GM21619 (cell line): ENCODE measurements at regions not wholly inside any gene's neighbourhood (a gene's known extent, or its start where the extent isn't known, plus 50 kb on each side); places are given as distances from the start of the nearest gene placed in this dataset.

ENCODE experiments used
- ATAC-seq: cut with Tn5 transposase; IDR thresholded peaks from one replicate; pipeline ENCODE4 v1.9.1; 2021; ENCODE audit not compliant: unreplicated experiment

DNA sequence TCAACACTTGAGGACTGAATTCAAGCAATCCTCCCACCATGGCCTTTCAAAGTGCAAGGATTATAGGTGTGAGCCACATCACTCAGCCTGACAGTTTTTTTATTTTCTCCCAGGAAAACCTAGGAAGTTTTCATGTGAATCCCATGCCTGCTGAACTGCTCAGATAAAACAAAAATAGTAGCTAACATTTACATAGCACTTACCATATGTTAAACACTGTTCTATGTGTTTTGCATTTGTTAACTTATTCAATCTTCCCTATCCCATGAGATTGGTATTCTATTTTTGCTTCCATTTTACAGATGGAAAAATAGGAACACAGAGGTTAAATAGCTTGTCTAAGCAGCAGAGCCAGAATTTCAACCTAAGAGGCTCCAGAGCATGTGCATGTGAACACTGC lies 157.4 kb upstream of the KCTD1 start:
- ATAC-seq, result no peak

DNA sequence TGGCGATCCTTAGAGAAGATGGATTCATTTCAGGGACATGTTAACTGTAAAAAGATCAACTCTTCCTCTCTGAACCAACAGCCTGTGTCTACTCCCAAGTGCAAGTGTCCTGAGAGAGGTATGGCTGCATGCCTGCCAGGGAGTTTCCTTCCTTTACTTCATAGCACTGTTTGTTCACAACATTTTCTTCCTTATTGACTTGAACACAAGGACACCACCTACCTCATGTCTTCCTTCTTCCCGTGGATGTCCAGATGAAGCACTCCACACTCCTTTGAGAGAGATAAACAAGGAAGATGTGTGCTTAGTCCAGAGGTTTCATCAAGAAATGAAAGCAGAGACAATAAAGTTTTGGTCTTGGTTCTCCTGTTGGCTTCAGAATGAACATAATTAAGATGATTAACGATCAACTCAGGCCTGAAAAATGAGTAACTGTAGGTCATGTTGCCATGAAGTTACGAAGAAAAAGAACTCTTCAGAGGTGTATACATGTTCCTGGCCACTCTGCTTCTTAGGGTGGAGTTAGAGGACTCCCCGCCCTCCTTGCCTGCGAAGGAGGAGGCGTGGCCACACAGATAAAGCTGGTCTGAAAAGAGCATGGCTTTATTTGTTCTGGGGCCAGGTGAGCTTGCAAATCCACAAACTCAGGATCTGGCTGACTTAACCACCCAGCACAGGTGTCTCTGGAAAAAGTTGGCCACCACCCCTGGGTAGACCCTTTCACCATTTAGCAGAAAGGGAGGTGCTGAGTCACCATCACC lies 155.0 kb upstream of the KCTD1 start:
- ATAC-seq, result no peak

- ATAC-seq, result no peak
Observed at GRCh38 chr18:26702086-26702485, 153.7 kb upstream of the KCTD1 start.

- ATAC-seq, result no peak
Observed at GRCh38 chr18:26700728-26701127, 152.4 kb upstream of the KCTD1 start.

DNA sequence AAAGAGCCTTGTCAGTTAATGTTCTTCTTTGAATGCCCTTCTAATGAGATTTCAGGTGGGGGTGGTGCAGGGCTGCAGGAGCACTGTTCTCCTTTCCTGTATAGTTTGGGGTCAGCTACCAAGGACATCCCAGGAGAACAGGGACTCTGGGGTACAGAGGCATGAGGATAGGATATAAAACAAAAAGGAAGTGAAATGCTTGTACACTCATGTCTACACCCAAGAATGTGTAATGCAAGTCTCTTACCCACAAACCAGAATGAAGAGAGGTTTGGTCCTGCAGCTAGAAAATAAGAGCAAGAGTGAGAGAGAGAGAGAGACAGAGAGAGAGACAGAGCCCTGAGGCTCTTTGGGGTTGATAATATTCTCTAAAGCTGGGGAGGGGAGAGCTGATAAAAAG lies 151.8 kb upstream of the KCTD1 start:
- ATAC-seq, result no peak

GRCh38 chr18:26697186-26697884 lies 149.0 kb upstream of the KCTD1 start:
- ATAC-seq, result no peak

- ATAC-seq, result no peak
Observed at GRCh38 chr18:26696786-26697185, 148.4 kb upstream of the KCTD1 start.

DNA sequence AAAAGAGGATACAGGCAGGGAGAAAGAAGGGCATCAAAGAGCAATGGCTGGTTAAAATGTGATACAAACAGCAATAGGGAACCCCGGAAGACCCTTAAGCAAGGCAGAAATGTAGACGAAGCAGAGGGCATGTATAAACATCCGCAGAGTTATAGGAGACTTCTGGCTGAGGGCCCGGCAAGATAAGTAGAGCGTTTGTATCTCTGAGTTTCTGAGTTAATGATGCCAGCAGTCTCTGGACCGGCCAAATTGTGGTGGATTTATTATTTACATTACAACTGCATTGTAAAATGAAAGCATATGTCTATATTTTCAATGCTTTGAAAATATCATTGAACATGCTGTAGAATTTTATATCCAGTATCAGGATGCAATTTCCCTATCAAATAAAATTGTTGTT lies 148.0 kb upstream of the KCTD1 start:
- ATAC-seq, result no peak

- no peak for ATAC-seq
Observed at GRCh38 chr18:26689226-26689879, 141.0 kb upstream of the KCTD1 start.

GRCh38 chr18:26686532-26686931 lies 138.2 kb upstream of the KCTD1 start:
- ATAC-seq, result no peak

- ATAC-seq, result no peak
Observed at GRCh38 chr18:26685438-26686157, 137.2 kb upstream of the KCTD1 start.

DNA sequence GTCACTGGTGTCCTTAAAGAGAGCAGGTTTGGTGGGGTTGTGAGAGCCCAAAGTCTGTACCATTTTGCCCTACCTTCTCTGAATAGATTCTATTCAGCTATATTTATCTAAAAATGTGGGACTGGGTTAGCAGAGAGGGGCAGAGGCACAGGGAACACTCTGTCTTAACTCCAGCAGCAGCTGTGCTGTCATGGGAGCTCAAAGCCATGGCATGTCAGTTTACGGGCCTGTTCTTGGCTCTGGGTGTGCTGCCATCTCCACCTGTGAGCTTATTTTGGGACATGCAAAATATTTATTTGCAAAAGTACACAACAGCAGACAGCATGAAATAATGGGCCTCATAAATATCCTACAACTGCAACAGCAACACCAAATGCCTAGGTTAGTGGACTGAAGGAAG lies 129.6 kb upstream of the KCTD1 start:
- ATAC-seq, result no peak

GRCh38 chr18:26667046-26667445 lies 118.7 kb upstream of the KCTD1 start:
- no peak for ATAC-seq

DNA sequence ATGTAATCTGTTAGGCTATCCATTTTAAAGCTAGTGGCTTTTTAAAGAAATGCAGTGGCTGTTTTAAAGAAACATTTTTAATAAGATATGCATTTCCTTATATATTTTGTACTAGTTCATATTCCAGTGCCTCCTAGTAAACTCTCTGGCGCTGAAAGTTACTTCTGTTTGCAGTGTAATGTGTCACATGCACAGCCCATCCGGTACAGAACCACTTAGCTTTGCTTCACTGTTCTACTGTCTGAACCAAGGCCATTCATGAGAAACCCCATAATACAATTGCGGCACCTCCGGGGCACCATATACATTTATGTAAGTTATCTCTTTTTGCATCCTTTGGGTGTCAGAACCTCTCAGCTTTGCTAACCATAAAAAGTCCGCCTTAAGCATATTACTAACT lies 114.6 kb upstream of the KCTD1 start:
- ATAC-seq, result no peak

DNA sequence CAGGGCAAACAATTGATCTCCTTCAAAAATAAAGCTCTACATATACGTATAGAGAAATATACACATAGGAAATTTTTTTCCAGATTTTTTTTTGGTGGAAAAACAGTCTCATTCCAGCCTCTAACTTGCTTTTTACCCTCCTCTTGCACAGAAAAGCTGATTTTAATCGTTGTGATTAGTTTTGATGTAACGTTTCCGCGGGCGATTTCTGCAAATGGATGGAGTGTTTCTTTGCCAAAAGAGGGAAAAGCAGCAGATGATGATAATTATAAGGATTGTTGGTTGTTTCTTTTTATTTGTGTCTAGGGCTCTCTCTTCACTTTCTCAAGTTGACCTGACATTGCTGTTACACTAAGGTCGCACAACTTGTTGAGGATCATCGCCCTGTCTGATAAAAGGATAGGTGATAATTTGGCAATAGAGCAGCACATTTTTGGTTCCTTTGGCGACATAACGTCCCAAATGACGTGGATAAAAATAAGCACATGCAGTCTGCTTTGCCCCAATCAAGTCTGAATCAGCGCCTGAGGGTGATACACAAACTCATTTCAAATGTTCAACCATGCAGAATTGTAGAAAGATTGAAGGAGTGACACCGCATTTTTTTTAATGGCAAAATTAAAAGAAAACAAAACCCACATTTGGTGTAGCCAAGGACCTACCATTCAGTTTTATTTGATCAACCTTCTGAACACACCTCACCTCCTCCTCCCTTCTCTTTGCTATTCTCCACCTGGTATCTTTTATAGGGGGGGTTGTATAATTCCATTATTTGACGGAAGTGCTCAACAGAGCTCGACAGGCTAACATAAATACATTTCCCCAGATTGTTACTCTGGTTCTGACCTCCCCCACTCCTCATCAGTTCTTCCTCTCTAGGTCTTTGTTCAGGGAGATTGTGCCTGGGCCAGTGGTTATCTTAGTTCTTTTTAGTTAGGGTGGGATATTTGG lies 109.6 kb upstream of the KCTD1 start:
- no peak for ATAC-seq

DNA sequence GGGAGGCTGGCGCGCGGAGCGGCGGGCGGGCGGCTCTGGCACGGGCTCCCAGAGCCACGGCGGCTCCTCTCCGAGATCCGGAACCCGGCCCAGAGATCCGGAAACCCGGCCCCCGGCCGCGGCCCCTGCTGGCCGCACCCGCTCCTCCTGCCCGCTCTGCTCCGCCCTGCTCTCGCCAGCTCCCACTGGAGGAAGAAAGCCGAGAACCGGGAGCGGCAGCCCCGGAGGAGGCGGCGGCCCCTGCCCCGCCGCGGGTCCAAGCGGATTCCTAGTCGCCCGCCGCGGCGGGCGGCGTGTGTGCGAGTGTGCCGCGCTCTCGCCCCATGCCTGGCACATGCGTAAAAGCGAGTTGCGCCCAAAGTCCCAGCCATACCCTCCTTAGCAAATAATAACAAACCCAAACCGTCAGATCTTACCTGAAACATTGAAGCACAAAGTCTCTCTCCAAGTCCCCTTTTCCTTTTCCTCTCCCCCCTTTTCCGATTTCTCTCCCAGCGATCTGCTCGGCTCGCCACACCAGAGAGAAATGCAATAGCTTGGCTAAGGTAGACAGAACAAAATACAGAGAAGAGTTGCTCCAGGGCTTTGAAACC lies 108.7 kb upstream of the KCTD1 start:
- ATAC-seq, result peak; percentile 70

DNA sequence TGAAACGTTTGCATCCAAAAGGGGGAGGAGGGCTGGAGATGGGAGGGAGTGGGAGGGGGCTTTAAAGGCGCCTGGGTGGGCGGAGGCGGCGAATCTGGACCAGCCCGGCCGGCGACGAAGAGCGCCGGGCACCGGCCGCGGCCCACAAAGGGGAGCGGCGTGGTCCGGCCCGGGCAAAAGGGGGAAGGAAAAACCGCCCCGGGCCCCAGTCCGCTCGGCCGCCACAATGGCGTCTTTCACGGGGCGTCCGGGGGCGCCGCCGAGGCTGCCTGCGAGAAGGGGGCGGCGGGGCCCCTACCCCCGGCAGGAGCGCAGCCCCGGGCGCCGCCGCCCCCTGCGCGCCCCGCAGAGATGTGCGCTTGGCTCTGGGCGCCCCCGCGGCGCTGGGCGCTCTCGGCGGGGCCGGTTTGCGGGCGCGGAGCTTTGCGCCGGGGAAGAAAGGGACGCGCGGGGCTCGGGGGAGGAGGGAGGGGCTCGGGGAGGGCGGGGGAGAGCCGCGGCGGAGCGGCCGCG lies 108.1 kb upstream of the KCTD1 start:
- ATAC-seq, result peak; percentile 28

GRCh38 chr18:26655525-26656430 lies 107.4 kb upstream of the KCTD1 start:
- no peak for ATAC-seq
